ENCODE measurements at regions not wholly inside any gene's neighbourhood (a gene's known extent, or its start where the extent isn't known, plus 50 kb on each side); places are given as distances from the start of the nearest gene placed in this dataset.
"Not testable (repeated sequence)": the region's sequence is repeated elsewhere in the genome, so short reads cannot be mapped to it uniquely, and the experiment has no call there.

DNA sequence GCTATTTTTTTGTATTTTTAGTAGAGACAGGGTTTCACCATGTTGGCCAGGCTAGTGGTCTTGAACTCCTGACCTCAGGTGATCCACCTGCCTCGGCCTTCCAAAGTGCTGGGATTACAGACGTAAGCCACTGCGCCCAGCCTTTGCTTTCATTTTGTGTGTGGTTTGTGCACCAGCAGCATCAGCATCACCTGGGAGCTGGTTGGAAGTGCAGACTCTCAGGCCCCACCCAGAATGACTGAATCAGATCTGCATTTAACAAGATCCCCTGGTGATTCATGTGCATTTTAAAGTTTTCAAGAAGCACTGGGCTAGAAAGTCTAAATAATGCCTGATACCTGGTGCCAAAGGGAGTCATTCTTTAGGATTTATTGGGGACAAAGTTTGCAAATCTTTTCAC lies 73.4 kb upstream of the BNIP2 start:
- no peak overlapping the region for H2AFZ ChIP-seq (ENCODE audit: insufficient read depth, low read depth, low read length, poor library complexity, severe bottlenecking)
- H3K4me3 ChIP-seq (replicated peaks in 1 of 3; ENCODE audit: low read depth in 2 of 3, low read length in 3 of 3): no peak overlapping the region
- Mint-ChIP-seq H3K4me1 (no peaks in the 10 kb centered on the region), H3K9me3 (peaks cover 0 to 2% (median 0%) of the 10 kb centered on the region in 7 donors), H3K27ac (no peak overlapping the region), H3K27me3 (ENCODE audit: low read depth in 3 of 3) (peaks cover 5 to 9% (median 7%) of the 10 kb centered on the region in 3 donors), H3K4me3 (no peak overlapping the region), H3K36me3 (no peaks in the 10 kb centered on the region)
- TF ChIP-seq, protein P1, sequence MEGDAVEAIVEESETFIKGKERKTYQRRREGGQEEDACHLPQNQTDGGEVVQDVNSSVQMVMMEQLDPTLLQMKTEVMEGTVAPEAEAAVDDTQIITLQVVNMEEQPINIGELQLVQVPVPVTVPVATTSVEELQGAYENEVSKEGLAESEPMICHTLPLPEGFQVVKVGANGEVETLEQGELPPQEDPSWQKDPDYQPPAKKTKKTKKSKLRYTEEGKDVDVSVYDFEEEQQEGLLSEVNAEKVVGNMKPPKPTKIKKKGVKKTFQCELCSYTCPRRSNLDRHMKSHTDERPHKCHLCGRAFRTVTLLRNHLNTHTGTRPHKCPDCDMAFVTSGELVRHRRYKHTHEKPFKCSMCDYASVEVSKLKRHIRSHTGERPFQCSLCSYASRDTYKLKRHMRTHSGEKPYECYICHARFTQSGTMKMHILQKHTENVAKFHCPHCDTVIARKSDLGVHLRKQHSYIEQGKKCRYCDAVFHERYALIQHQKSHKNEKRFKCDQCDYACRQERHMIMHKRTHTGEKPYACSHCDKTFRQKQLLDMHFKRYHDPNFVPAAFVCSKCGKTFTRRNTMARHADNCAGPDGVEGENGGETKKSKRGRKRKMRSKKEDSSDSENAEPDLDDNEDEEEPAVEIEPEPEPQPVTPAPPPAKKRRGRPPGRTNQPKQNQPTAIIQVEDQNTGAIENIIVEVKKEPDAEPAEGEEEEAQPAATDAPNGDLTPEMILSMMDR (IDR thresholded peaks at IDR 0.05): no peak
- no peak overlapping the region for H3K4me2 ChIP-seq (replicated peaks; ENCODE audit: extremely low read depth, low read length, poor library complexity, severe bottlenecking)
- no peaks in the 10 kb centered on the region for H3K79me2 ChIP-seq (ENCODE audit: insufficient read depth, low read length)
- H3K27ac ChIP-seq (ENCODE audit: low read depth in 1 of 2, low read length in 2 of 2): no peak overlapping the region
- DNase-seq: no peak
- H3K36me3 ChIP-seq (replicated peaks in 1 of 2; ENCODE audit: control insufficient read depth in 1 of 2, insufficient read depth in 2 of 2, low read length in 2 of 2): no peaks in the 10 kb centered on the region
- intact Hi-C loops (cut with micrococcal nuclease): no loop called here
- no peaks in the 10 kb centered on the region for H3K9me3 ChIP-seq (replicated peaks in 1 of 2; ENCODE audit: control insufficient read depth in 1 of 2, insufficient read depth in 1 of 2, low read length in 2 of 2)
- no peak overlapping the region for H3K9ac ChIP-seq (ENCODE audit: insufficient read depth, low read length, poor library complexity, severe bottlenecking)
- no peaks in the 10 kb centered on the region for H3K4me1 ChIP-seq (ENCODE audit: control insufficient read depth in 1 of 2, insufficient read depth in 2 of 2, low read length in 2 of 2)
- no peaks in the 10 kb centered on the region for H4K20me1 ChIP-seq (ENCODE audit: insufficient read depth, low read length)
- 97% methylated on average over 3 of the region's 3 CpGs for WGBS (ENCODE audit: insufficient coverage)
- no peaks in the 10 kb centered on the region for H3K27me3 ChIP-seq (ENCODE audit: control insufficient read depth in 2 of 2, insufficient read depth in 2 of 2, low read length in 2 of 2)

DNA sequence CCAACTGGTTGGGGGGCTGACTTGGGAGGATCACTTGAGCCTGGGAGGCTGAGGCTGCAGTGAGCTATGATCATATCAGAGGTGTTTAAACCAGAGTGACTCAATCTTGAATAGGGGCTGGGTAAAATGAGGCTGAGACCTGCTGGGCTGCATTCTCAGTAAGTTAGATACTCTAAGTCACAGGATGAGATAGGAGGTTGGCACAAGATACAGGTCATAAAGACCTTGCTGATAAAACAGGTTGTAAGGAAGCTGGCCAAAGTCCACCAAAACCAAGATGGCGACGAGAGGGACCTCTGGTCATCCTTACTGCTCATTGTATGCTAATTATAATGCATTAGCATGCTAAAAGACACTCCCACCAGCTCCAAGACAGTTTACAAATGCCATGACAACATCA lies 71.1 kb upstream of the BNIP2 start:
- H3K27ac Mint-ChIP-seq; H3K9ac ChIP-seq (ENCODE audit: insufficient read depth, low read length, poor library complexity, severe bottlenecking); H3K27me3 ChIP-seq (ENCODE audit: control insufficient read depth in 2 of 2, insufficient read depth in 2 of 2, low read length in 2 of 2); H3K4me2 ChIP-seq (replicated peaks; ENCODE audit: extremely low read depth, low read length, poor library complexity, severe bottlenecking); DNase-seq; H2AFZ ChIP-seq (ENCODE audit: insufficient read depth, low read depth, low read length, poor library complexity, severe bottlenecking); H3K36me3 ChIP-seq (replicated peaks in 1 of 2; ENCODE audit: control insufficient read depth in 1 of 2, insufficient read depth in 2 of 2, low read length in 2 of 2); H3K4me3 Mint-ChIP-seq; H3K27me3 Mint-ChIP-seq (ENCODE audit: low read depth in 3 of 3); intact Hi-C loops (cut with micrococcal nuclease); H3K9me3 ChIP-seq (replicated peaks in 1 of 2; ENCODE audit: control insufficient read depth in 1 of 2, insufficient read depth in 1 of 2, low read length in 2 of 2); H3K4me3 ChIP-seq (replicated peaks in 1 of 3; ENCODE audit: low read depth in 2 of 3, low read length in 3 of 3); H3K36me3 Mint-ChIP-seq; H3K4me1 Mint-ChIP-seq; H4K20me1 ChIP-seq (ENCODE audit: insufficient read depth, low read length); H3K4me1 ChIP-seq (ENCODE audit: control insufficient read depth in 1 of 2, insufficient read depth in 2 of 2, low read length in 2 of 2); H3K27ac ChIP-seq (ENCODE audit: low read depth in 1 of 2, low read length in 2 of 2); H3K79me2 ChIP-seq (ENCODE audit: insufficient read depth, low read length); H3K9me3 Mint-ChIP-seq: not testable (repeated sequence)
- no CpG with 5 or more reads among the region's 2 CpGs for WGBS (ENCODE audit: insufficient coverage)
